HepG2 (cell line): ENCODE measurements at regions not wholly inside any gene's neighbourhood (a gene's known extent, or its start where the extent isn't known, plus 50 kb on each side); places are given as distances from the start of the nearest gene placed in this dataset.

ENCODE experiments used
- ATAC-seq: fragments of 200-7000 bp; cut with Tn5 transposase; 3 replicates; pipeline ENCODE4 v1.9.1; 2020; ENCODE audit warnings: mild to moderate bottlenecking, moderate library complexity
- BruUV-seq: library from RNA; stranded (reverse); fragments of 400-500 nt; replicated peaks from 2 replicates; lab custom pipeline; 2021; lab: Mats Ljungman, UMichigan
- CTCF ChIA-PET: fragments of 300-600 bp; formaldehyde crosslinking; extraction: SDS; loops from one replicate; lab custom pipeline; 2021; ENCODE audit warnings: low total read pairs, inconsistent platforms, low intra/inter-chr PET ratio; lab: Yijun Ruan, JAX
- POLR2A ChIA-PET: fragments of 350-600 bp; sonication (Branson Sonifier 250); formaldehyde crosslinking; loops from one replicate; lab custom pipeline; 2020; ENCODE audit warnings: antibody characterized with exemption, inconsistent platforms; lab: Yijun Ruan, JAX
- DNase-seq: peaks from one replicate; pipeline ENCODE4 v3.0.0-alpha.2; 2015; ENCODE audit warnings: low spot score
- FAIRE-seq: peaks from 3 replicates; lab custom pipeline; 2011; peaks lifted over from hg19 to GRCh38; lab: Jason Lieb, UNC
- H2AFZ ChIP-seq: one replicate; pipeline ENCODE4 v1.6.1; 2011; ENCODE audit warnings: low read length, inconsistent platforms
- H3K27ac ChIP-seq: fragments of 300-600 bp; 3 replicates; pipeline ENCODE4 v1.8.0; 2011; ENCODE audit warnings: mixed run types, mild to moderate bottlenecking, mixed read lengths, low read length, inconsistent platforms; ENCODE audit not compliant: insufficient read depth; ENCODE audit errors: extremely low read length
- H3K27me3 ChIP-seq, 2 experiments: fragments of 200-600 bp in 1 of 2; 2 replicates in 1 of 2; 3 replicates in 1 of 2; pipeline versions ENCODE4 v1.6.0 to v1.8.0; 2011; ENCODE audit warnings: low read length in 2 of 2, mild to moderate bottlenecking in 2 of 2, moderate library complexity in 2 of 2, inconsistent platforms in 1 of 2; ENCODE audit not compliant: insufficient read depth in 2 of 2, control insufficient read depth in 1 of 2
- H3K36me3 ChIP-seq, 2 experiments: fragments of 200-600 bp in 1 of 2; replicated peaks in 1 of 2; 2 replicates in 1 of 2; 3 replicates in 1 of 2; pipeline versions ENCODE4 v1.5.1 to v1.8.0; 2011; ENCODE audit warnings: low read length in 2 of 2, inconsistent platforms in 1 of 2; ENCODE audit not compliant: insufficient read depth in 2 of 2, control insufficient read depth in 1 of 2
- H3K4me1 ChIP-seq: 2 replicates; pipeline ENCODE4 v1.5.1; 2012; ENCODE audit warnings: low read length, inconsistent platforms; ENCODE audit not compliant: insufficient read depth
- H3K4me2 ChIP-seq: 2 replicates; pipeline ENCODE4 v1.6.0; 2011; ENCODE audit warnings: low read depth, low read length, inconsistent platforms
- H3K4me3 ChIP-seq, 3 experiments: fragments of 200-600 bp in 1 of 3; sonication (generic), shearing (Covaris generic) in 1 of 3; replicated peaks in 1 of 3; 2 replicates each; pipeline ENCODE4 v1.5.1; 2011 to 2016; ENCODE audit warnings: low read length in 3 of 3, inconsistent platforms in 2 of 3, low read depth in 2 of 3, mild to moderate bottlenecking in 2 of 3, control low read depth in 1 of 3, mixed read lengths in 1 of 3; ENCODE audit not compliant: insufficient read depth in 1 of 3
- H3K79me2 ChIP-seq: one replicate; pipeline ENCODE4 v1.6.1; 2011; ENCODE audit warnings: low read length, inconsistent platforms; ENCODE audit not compliant: insufficient read depth
- H3K9ac ChIP-seq: 2 replicates; pipeline ENCODE4 v1.6.0; 2011; ENCODE audit warnings: mild to moderate bottlenecking, low read depth, low read length, inconsistent platforms; ENCODE audit not compliant: insufficient read depth
- H3K9me3 ChIP-seq: 2 replicates; pipeline ENCODE4 v1.5.1; 2012; ENCODE audit warnings: mild to moderate bottlenecking, low read length
- H4K20me1 ChIP-seq: 2 replicates; pipeline ENCODE4 v1.6.0; 2011; ENCODE audit warnings: inconsistent platforms, mild to moderate bottlenecking, low read length, moderate library complexity; ENCODE audit not compliant: insufficient read depth
- AHR ChIP-seq: IDR thresholded peaks from 2 replicates; pipeline ENCODE4 v1.6.1; 2018; ENCODE audit warnings: missing genetic modification reagents, missing compliant biosample characterization
- ARNT2 ChIP-seq: sonication (generic); formaldehyde crosslinking; IDR thresholded peaks from 2 replicates; pipeline ENCODE4 v1.8.0; 2022; ENCODE audit warnings: mild to moderate bottlenecking, low read depth, missing genetic modification reagents, moderate library complexity
- GATAD1 ChIP-seq: IDR thresholded peaks from 2 replicates; pipeline ENCODE4 v1.6.1; 2016; ENCODE audit warnings: missing genetic modification reagents, missing compliant biosample characterization
- JUND ChIP-seq: sonication (generic); formaldehyde crosslinking; IDR thresholded peaks from 2 replicates; pipeline ENCODE4 v1.8.0; 2022; ENCODE audit warnings: mild to moderate bottlenecking, missing genetic modification reagents
- KDM2A ChIP-seq: sonication (generic); formaldehyde crosslinking; IDR thresholded peaks from 2 replicates; pipeline ENCODE4 v1.4.0; 2020; ENCODE audit warnings: low read depth, missing genetic modification reagents, borderline replicate concordance
- POLR2AphosphoS5 ChIP-seq: IDR thresholded peaks from 2 replicates; pipeline ENCODE4 v1.6.1; 2012; ENCODE audit warnings: low read depth, low read length
- SETDB1 ChIP-seq: sonication (generic); formaldehyde crosslinking; IDR thresholded peaks from 2 replicates; pipeline ENCODE4 v1.5.1; 2020; ENCODE audit warnings: missing genetic modification reagents, mild to moderate bottlenecking, borderline replicate concordance
- TGIF2 ChIP-seq: IDR thresholded peaks from 2 replicates; pipeline ENCODE4 v1.6.1; 2016; ENCODE audit warnings: control low read depth, missing compliant biosample characterization
- ZBTB7B ChIP-seq: sonication (generic); formaldehyde crosslinking; IDR thresholded peaks from 2 replicates; pipeline ENCODE4 v1.4.0; 2020; ENCODE audit warnings: missing genetic modification reagents
- ZNF451 ChIP-seq: sonication (generic); formaldehyde crosslinking; IDR thresholded peaks from 2 replicates; pipeline ENCODE4 v1.5.0; 2020; ENCODE audit warnings: mild to moderate bottlenecking, missing genetic modification reagents
- ZNF616 ChIP-seq: sonication (generic); formaldehyde crosslinking; IDR thresholded peaks from 2 replicates; pipeline ENCODE4 v1.5.0; 2020; ENCODE audit warnings: low read depth, mild to moderate bottlenecking, missing genetic modification reagents
- ZNF629 ChIP-seq: sonication (generic); formaldehyde crosslinking; conservative IDR thresholded peaks from 2 replicates; pipeline ENCODE4 v1.5.0; 2020; ENCODE audit warnings: missing genetic modification reagents
- ZNF737 ChIP-seq: sonication (generic); formaldehyde crosslinking; IDR thresholded peaks from 2 replicates; pipeline ENCODE4 v1.5.0; 2020; ENCODE audit warnings: missing genetic modification reagents, mild to moderate bottlenecking, borderline replicate concordance
- ZSCAN22 ChIP-seq: sonication (generic); formaldehyde crosslinking; IDR thresholded peaks from 2 replicates; pipeline ENCODE4 v1.4.0; 2020; ENCODE audit warnings: mild to moderate bottlenecking, missing genetic modification reagents
- WGBS: methylation state at CpG from one replicate; pipeline ENCODE4 v1.1.6; 2017; ENCODE audit warnings: low lambda C conversion rate; 5-methylcytosine and 5-hydroxymethylcytosine counted together
- in situ Hi-C: cut with HindIII; loops from 2 replicates; pipeline ENCODE4 v1.10.0; 2017; ENCODE audit warnings: low pct_unique_long_range_greater_than_20kb; ENCODE audit not compliant: extremely low pct_ligation_motif_present
- intact Hi-C: fragments of 100-400 bp; cut with micrococcal nuclease; formaldehyde crosslinking; loops from one replicate; pipeline ENCODE4 v1.10.0; 2022; ENCODE audit not compliant: unreplicated experiment
- TF ChIP-seq, protein P1 (sequence below): sonication (generic); formaldehyde crosslinking; IDR thresholded peaks from 2 replicates; pipeline ENCODE4 v1.4.0; 2020; ENCODE audit warnings: missing genetic modification reagents, borderline replicate concordance
- TF ChIP-seq, protein P2 (sequence below): sonication (generic); formaldehyde crosslinking; IDR thresholded peaks from 2 replicates; pipeline ENCODE4 v1.4.0; 2020; ENCODE audit warnings: missing genetic modification reagents, borderline replicate concordance
- TF ChIP-seq, protein P3 (sequence below): sonication (generic); formaldehyde crosslinking; IDR thresholded peaks from 2 replicates; pipeline ENCODE4 v1.4.0; 2020; ENCODE audit warnings: mild to moderate bottlenecking, missing genetic modification reagents

DNA sequence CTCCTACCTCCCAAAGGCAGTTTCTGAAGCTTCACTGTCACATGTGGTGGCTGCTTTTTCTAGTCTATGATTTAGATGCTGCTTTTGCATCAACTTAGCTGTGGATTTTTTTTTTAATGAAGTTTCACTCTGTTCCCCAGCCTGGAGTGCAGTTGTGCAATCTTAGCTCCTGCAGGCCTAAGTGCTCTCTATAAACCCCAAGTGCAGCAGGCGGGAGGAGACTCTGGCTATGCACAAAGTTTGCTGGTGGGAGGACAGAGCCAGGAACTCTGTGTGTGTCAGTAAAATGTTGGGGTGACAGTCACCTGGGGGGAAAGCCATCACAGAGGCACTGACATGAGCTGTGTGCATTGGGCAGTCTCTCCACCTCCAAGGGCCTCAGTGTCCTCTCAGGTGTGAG lies 138.8 kb upstream of the FAM20C start:
- intact Hi-C loops (no loop called here), in situ Hi-C loops (no loop called here)
- TF ChIP-seq AHR (no peak), ZNF737 (CRISPR knock-in tag) (no peak), TGIF2 (CRISPR knock-in tag) (no peak), KDM2A (CRISPR knock-in tag) (no peak), ZNF616 (no peak), ZNF451 (CRISPR knock-in tag) (no peak), POLR2AphosphoS5 (no peak), ZNF629 (no peak), JUND (CRISPR knock-in tag) (no peak), GATAD1 (CRISPR knock-in tag) (no peak), ZSCAN22 (CRISPR knock-in tag) (no peak), ZBTB7B (CRISPR knock-in tag) (no peak), ARNT2 (CRISPR knock-in tag) (no peak), SETDB1 (CRISPR knock-in tag) (no peak)
- TF ChIP-seq, protein P1, sequence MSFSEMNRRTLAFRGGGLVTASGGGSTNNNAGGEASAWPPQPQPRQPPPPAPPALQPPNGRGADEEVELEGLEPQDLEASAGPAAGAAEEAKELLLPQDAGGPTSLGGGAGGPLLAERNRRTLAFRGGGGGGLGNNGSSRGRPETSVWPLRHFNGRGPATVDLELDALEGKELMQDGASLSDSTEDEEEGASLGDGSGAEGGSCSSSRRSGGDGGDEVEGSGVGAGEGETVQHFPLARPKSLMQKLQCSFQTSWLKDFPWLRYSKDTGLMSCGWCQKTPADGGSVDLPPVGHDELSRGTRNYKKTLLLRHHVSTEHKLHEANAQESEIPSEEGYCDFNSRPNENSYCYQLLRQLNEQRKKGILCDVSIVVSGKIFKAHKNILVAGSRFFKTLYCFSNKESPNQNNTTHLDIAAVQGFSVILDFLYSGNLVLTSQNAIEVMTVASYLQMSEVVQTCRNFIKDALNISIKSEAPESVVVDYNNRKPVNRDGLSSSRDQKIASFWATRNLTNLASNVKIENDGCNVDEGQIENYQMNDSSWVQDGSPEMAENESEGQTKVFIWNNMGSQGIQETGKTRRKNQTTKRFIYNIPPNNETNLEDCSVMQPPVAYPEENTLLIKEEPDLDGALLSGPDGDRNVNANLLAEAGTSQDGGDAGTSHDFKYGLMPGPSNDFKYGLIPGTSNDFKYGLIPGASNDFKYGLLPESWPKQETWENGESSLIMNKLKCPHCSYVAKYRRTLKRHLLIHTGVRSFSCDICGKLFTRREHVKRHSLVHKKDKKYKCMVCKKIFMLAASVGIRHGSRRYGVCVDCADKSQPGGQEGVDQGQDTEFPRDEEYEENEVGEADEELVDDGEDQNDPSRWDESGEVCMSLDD (CRISPR knock-in tag), result no peak
- TF ChIP-seq, protein P2, sequence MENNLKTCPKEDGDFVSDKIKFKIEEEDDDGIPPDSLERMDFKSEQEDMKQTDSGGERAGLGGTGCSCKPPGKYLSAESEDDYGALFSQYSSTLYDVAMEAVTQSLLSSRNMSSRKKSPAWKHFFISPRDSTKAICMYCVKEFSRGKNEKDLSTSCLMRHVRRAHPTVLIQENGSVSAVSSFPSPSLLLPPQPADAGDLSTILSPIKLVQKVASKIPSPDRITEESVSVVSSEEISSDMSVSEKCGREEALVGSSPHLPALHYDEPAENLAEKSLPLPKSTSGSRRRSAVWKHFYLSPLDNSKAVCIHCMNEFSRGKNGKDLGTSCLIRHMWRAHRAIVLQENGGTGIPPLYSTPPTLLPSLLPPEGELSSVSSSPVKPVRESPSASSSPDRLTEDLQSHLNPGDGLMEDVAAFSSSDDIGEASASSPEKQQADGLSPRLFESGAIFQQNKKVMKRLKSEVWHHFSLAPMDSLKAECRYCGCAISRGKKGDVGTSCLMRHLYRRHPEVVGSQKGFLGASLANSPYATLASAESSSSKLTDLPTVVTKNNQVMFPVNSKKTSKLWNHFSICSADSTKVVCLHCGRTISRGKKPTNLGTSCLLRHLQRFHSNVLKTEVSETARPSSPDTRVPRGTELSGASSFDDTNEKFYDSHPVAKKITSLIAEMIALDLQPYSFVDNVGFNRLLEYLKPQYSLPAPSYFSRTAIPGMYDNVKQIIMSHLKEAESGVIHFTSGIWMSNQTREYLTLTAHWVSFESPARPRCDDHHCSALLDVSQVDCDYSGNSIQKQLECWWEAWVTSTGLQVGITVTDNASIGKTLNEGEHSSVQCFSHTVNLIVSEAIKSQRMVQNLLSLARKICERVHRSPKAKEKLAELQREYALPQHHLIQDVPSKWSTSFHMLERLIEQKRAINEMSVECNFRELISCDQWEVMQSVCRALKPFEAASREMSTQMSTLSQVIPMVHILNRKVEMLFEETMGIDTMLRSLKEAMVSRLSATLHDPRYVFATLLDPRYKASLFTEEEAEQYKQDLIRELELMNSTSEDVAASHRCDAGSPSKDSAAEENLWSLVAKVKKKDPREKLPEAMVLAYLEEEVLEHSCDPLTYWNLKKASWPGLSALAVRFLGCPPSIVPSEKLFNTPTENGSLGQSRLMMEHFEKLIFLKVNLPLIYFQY, result no peak
- TF ChIP-seq, protein P3, sequence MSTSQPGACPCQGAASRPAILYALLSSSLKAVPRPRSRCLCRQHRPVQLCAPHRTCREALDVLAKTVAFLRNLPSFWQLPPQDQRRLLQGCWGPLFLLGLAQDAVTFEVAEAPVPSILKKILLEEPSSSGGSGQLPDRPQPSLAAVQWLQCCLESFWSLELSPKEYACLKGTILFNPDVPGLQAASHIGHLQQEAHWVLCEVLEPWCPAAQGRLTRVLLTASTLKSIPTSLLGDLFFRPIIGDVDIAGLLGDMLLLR, result no peak
- TF ChIP-seq, all 625 proteins: peak for 0

More for the DNA sequence above, 138.8 kb upstream of the FAM20C start:
- ChIA-PET CTCF (no interaction called here), POLR2A (no interaction called here)
- Histone ChIP-seq H3K79me2 (no peaks in the 10 kb centered on the region), H3K4me1 (no peaks in the 10 kb centered on the region), H3K9me3 (no peaks in the 10 kb centered on the region), H3K4me3 (no peak overlapping the region), H3K27me3 (peaks cover 5 to 18% of the 10 kb centered on the region in 2 experiments; a peak in 3 of 5 replicates), H3K36me3 (no peaks in the 10 kb centered on the region), H4K20me1 (no peaks in the 10 kb centered on the region), H3K27ac (no peak overlapping the region), H3K4me2 (no peak overlapping the region), H3K9ac (no peak overlapping the region), H2AFZ (no peak overlapping the region)
- FAIRE-seq (no peak), ATAC-seq (no peak), DNase-seq (no peak)
- 50% methylated on average over 1 of the region's 1 CpG for WGBS
- BruUV-seq, result no TSS peak
